ENCODE measurements at regions not wholly inside any gene's neighbourhood (a gene's known extent, or its start where the extent isn't known, plus 50 kb on each side); places are given as distances from the start of the nearest gene placed in this dataset.

- no peak for ATAC-seq
Measured at GRCh38 chr3:150084128-150084527, 113.4 kb upstream of the PFN2 start.

DNA sequence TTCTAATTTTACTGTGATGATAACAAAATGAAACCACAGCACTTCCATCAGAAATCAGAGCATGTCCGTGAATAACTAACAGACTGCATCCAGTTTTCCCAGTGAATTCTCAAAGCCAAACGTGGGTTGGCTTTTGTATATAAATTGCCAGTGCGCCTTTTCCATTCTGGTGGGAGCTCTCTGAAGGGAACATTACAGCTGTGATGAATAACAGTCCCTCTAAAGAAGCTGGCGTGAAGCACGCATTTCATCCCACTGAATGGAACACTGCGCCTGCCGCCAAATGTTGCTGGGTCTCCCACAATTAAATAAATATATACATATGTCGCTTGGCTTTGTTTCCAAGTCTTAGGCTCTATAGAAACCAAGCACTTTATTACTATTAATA, 113.0 kb upstream of the PFN2 start:
- ATAC-seq: no peak
- Histone ChIP-seq H3K4me3 (no peak overlapping the region), H3K4me1 (ENCODE audit: low read depth) (no peaks in the 10 kb centered on the region), H3K9me3 (no peaks in the 10 kb centered on the region), H3K36me3 (ENCODE audit: low read depth) (no peaks in the 10 kb centered on the region)
- TF ChIP-seq CTCF (IDR thresholded peaks at IDR 0.05): no peak
- intact Hi-C loops (cut with DNase I, micrococcal nuclease): no loop called here
- DNase-seq: no peak

More at GRCh38 chr3:150084128-150084527, 113.4 kb upstream of the PFN2 start:
- no peak for DNase-seq
- no peak for TF ChIP-seq CTCF (IDR thresholded peaks at IDR 0.05)
- Histone ChIP-seq H3K36me3 (ENCODE audit: low read depth) (no peaks in the 10 kb centered on the region), H3K4me1 (ENCODE audit: low read depth) (no peaks in the 10 kb centered on the region), H3K9me3 (no peaks in the 10 kb centered on the region), H3K4me3 (no peak overlapping the region)
- intact Hi-C loops (cut with DNase I, micrococcal nuclease): no loop called here

DNA sequence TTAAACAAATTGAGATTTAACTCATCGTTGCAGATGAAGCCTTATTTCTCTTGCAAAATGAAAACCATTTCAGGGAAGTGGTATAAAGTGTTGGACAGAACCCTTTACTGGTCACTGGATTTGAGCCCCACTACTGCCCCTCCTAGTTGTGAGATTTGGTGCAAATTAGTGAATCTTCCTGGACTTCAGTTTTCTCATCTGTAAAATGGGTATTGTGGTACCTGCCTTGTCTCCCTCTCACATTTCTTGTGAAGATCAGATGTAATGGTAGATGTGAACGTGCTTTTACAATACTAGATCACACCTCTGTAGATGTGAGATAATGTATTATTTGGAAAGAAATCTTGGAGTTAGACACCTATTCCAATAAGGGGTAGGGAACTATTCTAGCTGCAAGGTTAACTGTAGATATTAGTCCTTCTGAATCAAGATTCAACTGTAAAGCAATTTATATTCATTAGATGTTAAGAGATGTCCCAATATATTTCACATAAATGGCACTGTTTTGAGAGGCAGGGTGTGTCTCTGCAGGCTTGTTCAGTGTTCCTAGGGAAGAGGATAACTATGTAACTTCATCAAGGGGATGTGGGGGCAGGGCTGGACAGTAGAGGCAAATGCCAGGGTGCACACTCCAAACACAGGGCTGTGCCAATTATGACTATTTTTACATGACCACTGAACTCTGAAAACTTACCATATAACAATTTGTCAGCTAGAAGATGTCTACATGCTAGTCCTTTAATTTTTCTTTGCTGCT, 112.4 kb upstream of the PFN2 start:
- DNase-seq: no peak
- H3K4me3 ChIP-seq: no peak overlapping the region
- intact Hi-C loops (cut with DNase I, micrococcal nuclease): no loop called here

GRCh38 chr3:150081084-150081483, 110.4 kb upstream of the PFN2 start:
- intact Hi-C loops (cut with DNase I, micrococcal nuclease): no loop called here
- peaks cover 5% of the 10 kb centered on the region for H3K9me3 ChIP-seq
- H3K36me3 ChIP-seq (ENCODE audit: low read depth): no peaks in the 10 kb centered on the region
- H3K4me1 ChIP-seq (ENCODE audit: low read depth): no peaks in the 10 kb centered on the region
- ATAC-seq (no peak), DNase-seq (no peak)
- TF ChIP-seq CTCF (IDR thresholded peaks at IDR 0.05): no peak
- H3K4me3 ChIP-seq: no peak overlapping the region

More for the DNA sequence above, 112.4 kb upstream of the PFN2 start:
- no peaks in the 10 kb centered on the region for H3K9me3 ChIP-seq
- ATAC-seq: no peak
- TF ChIP-seq CTCF (IDR thresholded peaks at IDR 0.05): no peak
- H3K36me3 ChIP-seq (ENCODE audit: low read depth): no peaks in the 10 kb centered on the region
- H3K4me1 ChIP-seq (ENCODE audit: low read depth): no peaks in the 10 kb centered on the region

DNA sequence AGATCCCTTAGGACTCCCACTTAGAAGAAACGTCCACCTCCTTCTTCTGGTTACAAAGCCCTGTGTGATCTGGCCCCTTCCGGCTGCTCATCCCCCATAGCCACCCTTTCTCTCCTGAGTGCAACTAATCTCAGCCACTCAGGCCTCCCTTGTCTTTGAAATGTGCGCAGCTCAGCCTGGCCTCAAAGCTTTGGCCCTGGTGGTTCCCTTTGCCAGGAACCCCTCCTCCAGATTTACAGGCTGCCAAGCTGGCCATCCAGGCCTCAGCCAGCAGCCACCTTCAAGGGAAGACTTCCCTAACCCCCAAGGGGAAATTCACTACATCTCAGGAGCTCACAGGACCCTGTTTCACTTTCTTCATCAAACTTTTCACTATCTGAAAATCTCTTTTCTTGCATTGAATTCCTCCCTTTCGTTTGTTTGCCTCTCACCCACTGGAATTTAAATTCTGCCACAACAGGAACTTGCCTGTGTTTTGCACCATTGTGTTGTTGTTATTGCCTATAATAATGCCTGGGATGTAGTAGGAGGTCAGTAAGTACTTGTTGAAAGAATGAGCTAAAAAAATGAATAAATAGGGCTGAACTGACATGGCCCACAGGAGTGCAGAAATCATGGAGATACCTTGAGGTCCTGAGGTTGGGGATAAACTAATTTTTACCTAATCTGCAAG, 109.5 kb upstream of the PFN2 start:
- H3K36me3 ChIP-seq (ENCODE audit: low read depth): no peaks in the 10 kb centered on the region
- no peak for TF ChIP-seq CTCF (IDR thresholded peaks at IDR 0.05)
- H3K4me3 ChIP-seq: no peak overlapping the region
- H3K4me1 ChIP-seq (ENCODE audit: low read depth): no peaks in the 10 kb centered on the region
- H3K9me3 ChIP-seq: peaks cover 6% of the 10 kb centered on the region
- DNase-seq (no peak), ATAC-seq (no peak)
- intact Hi-C loops (cut with DNase I, micrococcal nuclease): no loop called here
